MCF 10A (cell line): ENCODE measurements at regions not wholly inside any gene's neighbourhood (a gene's known extent, or its start where the extent isn't known, plus 50 kb on each side); places are given as distances from the start of the nearest gene placed in this dataset.
A peak's percentile ranks its signal among the peaks of the same experiment; 100 is the strongest.

Experiments
- BruUV-seq: library from RNA; stranded (reverse); fragments of 400-500 nt; replicated peaks from 2 replicates; lab custom pipeline; 2021; lab: Mats Ljungman, UMichigan
- CTCF ChIA-PET: fragments of 300-600 bp; sonication (Branson Sonifier 250); formaldehyde crosslinking; extraction: SDS; loops from one replicate; lab custom pipeline; 2021; ENCODE audit warnings: antibody characterized with exemption, inconsistent platforms; lab: Yijun Ruan, JAX
- POLR2A ChIA-PET: fragments of 300-600, 350-650 bp; sonication (Branson Sonifier 250); formaldehyde crosslinking; extraction: SDS; loops from one replicate; lab custom pipeline; 2020; ENCODE audit warnings: antibody characterized with exemption, inconsistent platforms; lab: Yijun Ruan, JAX
- DNase-seq: peaks from one replicate; pipeline ENCODE4 v3.0.0-alpha.2; 2018; ENCODE audit not compliant: unreplicated experiment
- H3K27ac Mint-ChIP-seq: one replicate; pipeline ENCODE4 v1.8.0; 2022; ENCODE audit warnings: mild to moderate bottlenecking, low read depth, mixed read lengths; ENCODE audit not compliant: unreplicated experiment
- H3K27me3 Mint-ChIP-seq: one replicate; pipeline ENCODE4 v1.8.0; 2022; ENCODE audit warnings: mixed read lengths; ENCODE audit not compliant: insufficient read depth, unreplicated experiment
- H3K36me3 Mint-ChIP-seq: one replicate; pipeline ENCODE4 v1.8.0; 2022; ENCODE audit warnings: mild to moderate bottlenecking, moderate library complexity, mixed read lengths; ENCODE audit not compliant: insufficient read depth, unreplicated experiment
- H3K4me1 Mint-ChIP-seq: one replicate; pipeline ENCODE4 v1.8.0; 2022; ENCODE audit warnings: mixed read lengths; ENCODE audit not compliant: insufficient read depth, unreplicated experiment
- H3K4me3 Mint-ChIP-seq: one replicate; pipeline ENCODE4 v1.8.0; 2022; ENCODE audit warnings: mild to moderate bottlenecking, moderate library complexity, mixed read lengths; ENCODE audit not compliant: unreplicated experiment
- H3K9me3 Mint-ChIP-seq: one replicate; pipeline ENCODE4 v1.8.0; 2022; ENCODE audit warnings: mixed read lengths; ENCODE audit not compliant: unreplicated experiment
- CTCF ChIP-seq: fragments of 200-600 bp; IDR thresholded peaks from one replicate; pipeline ENCODE4 v1.8.0; 2022; ENCODE audit warnings: antibody characterized with exemption, mild to moderate bottlenecking; ENCODE audit not compliant: unreplicated experiment
- intact Hi-C: fragments of 100-400 bp; cut with micrococcal nuclease; formaldehyde crosslinking; loops from 2 replicates; pipeline ENCODE4 v1.14.1; 2022

- Mint-ChIP-seq H3K36me3 (no peaks in the 10 kb centered on the region), H3K4me3 (no peak overlapping the region), H3K4me1 (peaks cover 10% of the 10 kb centered on the region), H3K9me3 (no peaks in the 10 kb centered on the region), H3K27ac (no peak overlapping the region), H3K27me3 (no peaks in the 10 kb centered on the region)
- POLR2A ChIA-PET: interaction anchor here (0.7 to 1.8 kb wide), 4 partner anchors 9 to 29 kb away, joined by 3 to 6 read pairs (median 4); no protein-coding TSS in a partner anchor
- no TSS peak for BruUV-seq
- DNase-seq: peak; percentile 80
- intact Hi-C loops: no loop called here
- no peak for TF ChIP-seq CTCF
- CTCF ChIA-PET: interaction anchor here (0.6 kb wide), 1 partner anchor 1614 kb away, joined by 3 read pairs; no protein-coding TSS in a partner anchor
Observed at GRCh38 chr20:22805219-22805618, 220.8 kb upstream of the FOXA2 start.

GRCh38 chr20:22805996-22806395 is 221.6 kb upstream of the FOXA2 start:
- POLR2A ChIA-PET: interaction anchor here (0.9 kb wide), 1 partner anchor 63 kb away, joined by 3 read pairs; no protein-coding TSS in a partner anchor
- no peaks in the 10 kb centered on the region for H3K36me3 Mint-ChIP-seq
- no peak overlapping the region for H3K27ac Mint-ChIP-seq
- intact Hi-C loops: no loop called here
- peaks cover 6% of the 10 kb centered on the region for H3K4me1 Mint-ChIP-seq
- CTCF ChIA-PET: interaction anchor here (1.0 to 1.1 kb wide), 2 partner anchors 15 to 81 kb away, joined by 3 read pairs; no protein-coding TSS in a partner anchor
- H3K9me3 Mint-ChIP-seq: no peaks in the 10 kb centered on the region
- no peak for DNase-seq
- no peak for TF ChIP-seq CTCF
- BruUV-seq: no TSS peak
- H3K4me3 Mint-ChIP-seq: no peak overlapping the region
- H3K27me3 Mint-ChIP-seq: no peaks in the 10 kb centered on the region

GRCh38 chr20:22807045-22807444 is 222.7 kb upstream of the FOXA2 start:
- Mint-ChIP-seq H3K4me1 (peaks cover 6% of the 10 kb centered on the region), H3K27ac (no peak overlapping the region), H3K27me3 (no peaks in the 10 kb centered on the region), H3K4me3 (no peak overlapping the region), H3K9me3 (no peaks in the 10 kb centered on the region), H3K36me3 (no peaks in the 10 kb centered on the region)
- intact Hi-C loops: no loop called here
- BruUV-seq: no TSS peak
- CTCF ChIA-PET: interaction anchor here (0.9 to 1.6 kb wide), 5 partner anchors 18 to 115 kb away, joined by 3 to 10 read pairs (median 3); no protein-coding TSS in a partner anchor
- TF ChIP-seq CTCF: no peak
- no peak for DNase-seq
- POLR2A ChIA-PET: no interaction called here

- Mint-ChIP-seq H3K27ac (no peak overlapping the region), H3K36me3 (no peaks in the 10 kb centered on the region), H3K9me3 (no peaks in the 10 kb centered on the region), H3K4me3 (no peak overlapping the region), H3K4me1 (peaks cover 6% of the 10 kb centered on the region), H3K27me3 (no peaks in the 10 kb centered on the region)
- POLR2A ChIA-PET: interaction anchor here (1.2 to 1.4 kb wide), 2 partner anchors 17 to 32 kb away, joined by 3 read pairs; no protein-coding TSS in a partner anchor
- no peak for DNase-seq
- TF ChIP-seq CTCF: no peak
- intact Hi-C loops: no loop called here
- BruUV-seq: no TSS peak
- CTCF ChIA-PET: interaction anchor here (0.5 to 1.6 kb wide), 7 partner anchors 17 to 799 kb away, joined by 3 to 10 read pairs (median 3); no protein-coding TSS in a partner anchor
Observed at GRCh38 chr20:22807646-22808244, 223.4 kb upstream of the FOXA2 start.
